Memory B cell (primary cell): ENCODE measurements at regions not wholly inside any gene's neighbourhood (a gene's known extent, or its start where the extent isn't known, plus 50 kb on each side); places are given as distances from the start of the nearest gene placed in this dataset.

ENCODE experiments used
- ATAC-seq: fragments of 150-1000 bp; cut with Tn5 transposase; 2 replicates; pipeline ENCODE4 v1.10.0; 2021; ENCODE audit warnings: low read depth, mild to moderate bottlenecking, moderate library complexity
- DNase-seq, 2 donors: peaks; one replicate each; pipeline ENCODE4 v3.0.0; 2022; ENCODE audit warnings: low spot score in 2 of 2
- H3K27ac Mint-ChIP-seq: one replicate; pipeline ENCODE4 v1.8.0; 2022; ENCODE audit warnings: mild to moderate bottlenecking, moderate library complexity, mixed read lengths
- H3K27me3 Mint-ChIP-seq: one replicate; pipeline ENCODE4 v1.8.0; 2022; ENCODE audit warnings: mixed read lengths
- H3K36me3 Mint-ChIP-seq: one replicate; pipeline ENCODE4 v1.8.0; 2022; ENCODE audit warnings: mild to moderate bottlenecking, mixed read lengths
- H3K4me1 Mint-ChIP-seq: one replicate; pipeline ENCODE4 v1.8.0; 2022; ENCODE audit warnings: mixed read lengths
- H3K4me3 Mint-ChIP-seq: one replicate; pipeline ENCODE4 v1.8.0; 2022; ENCODE audit warnings: mild to moderate bottlenecking, moderate library complexity, mixed read lengths
- H3K9me3 Mint-ChIP-seq: one replicate; pipeline ENCODE4 v1.8.0; 2022; ENCODE audit warnings: mixed read lengths

DNA sequence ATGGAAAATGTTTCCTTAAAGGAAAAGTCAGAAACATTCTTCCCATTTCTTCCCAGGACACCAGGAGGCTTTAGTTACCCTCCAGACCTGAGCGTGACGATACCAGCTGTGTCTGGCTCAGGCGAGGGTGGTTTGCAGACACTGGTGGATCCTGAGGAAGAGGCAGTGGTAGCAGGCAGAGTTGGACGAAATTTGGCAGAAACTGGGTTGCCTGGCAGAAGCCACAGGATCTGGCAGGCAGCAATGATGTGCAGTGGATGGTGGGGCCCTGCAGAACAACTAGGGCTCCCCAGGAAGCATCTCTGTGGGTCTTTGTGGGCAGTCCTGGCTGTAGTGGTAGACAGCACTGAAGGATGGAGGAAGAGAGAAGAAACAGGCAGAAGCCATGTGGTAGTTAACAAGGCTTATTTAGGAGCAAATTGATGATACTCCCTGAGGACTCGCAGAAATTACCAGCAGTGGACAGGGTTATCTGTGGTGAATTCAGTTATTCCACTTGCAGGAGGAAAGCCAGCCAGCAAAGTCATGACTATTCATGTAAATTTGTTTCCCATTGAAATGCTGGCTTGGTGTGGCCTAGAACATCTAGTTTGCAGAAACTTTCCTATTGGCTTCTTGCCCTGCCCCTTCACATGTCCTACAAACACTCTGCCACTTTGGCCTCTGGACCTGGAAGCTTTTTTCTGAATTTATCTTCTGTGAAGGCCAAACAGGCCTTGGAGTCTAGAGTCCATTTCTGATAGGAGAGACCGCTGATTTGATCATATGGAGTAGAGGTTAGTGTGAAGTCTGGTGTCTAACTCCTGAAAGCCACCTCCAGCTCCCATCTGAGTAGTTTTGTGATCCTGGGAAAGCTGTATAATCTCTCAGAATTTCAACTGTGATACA, 212.0 kb downstream of the DMRT2 start:
- Mint-ChIP-seq H3K9me3 (no peaks in the 10 kb centered on the region), H3K4me3 (no peak overlapping the region), H3K4me1 (no peaks in the 10 kb centered on the region), H3K27ac (no peak overlapping the region), H3K36me3 (no peaks in the 10 kb centered on the region), H3K27me3 (no peaks in the 10 kb centered on the region)
- no peak for DNase-seq
- no peak for ATAC-seq

DNA sequence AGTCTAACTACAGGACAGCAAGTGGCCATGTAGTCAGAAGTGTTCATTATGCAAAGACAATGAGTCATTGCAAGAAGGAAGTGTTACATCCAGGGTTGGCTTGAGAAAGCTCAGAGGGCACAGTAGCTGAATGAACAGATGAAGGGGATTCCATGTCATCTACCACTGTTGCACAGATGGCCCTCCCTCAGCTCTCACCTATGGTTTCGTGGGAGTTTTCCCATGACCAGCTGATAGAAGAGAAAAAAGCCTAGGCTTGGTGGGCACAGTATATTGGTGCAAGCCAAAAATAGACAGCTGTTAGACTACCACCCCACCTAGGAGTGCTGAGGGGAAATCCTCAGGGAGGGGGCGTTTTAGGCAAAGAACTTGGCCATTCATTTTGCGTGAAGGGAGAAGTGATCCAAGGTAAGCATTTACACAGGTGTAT, 217.0 kb downstream of the DMRT2 start:
- peaks cover 6% of the 10 kb centered on the region for H3K9me3 Mint-ChIP-seq
- no peak for DNase-seq
- no peaks in the 10 kb centered on the region for H3K27me3 Mint-ChIP-seq
- H3K27ac Mint-ChIP-seq = no peak overlapping the region
- H3K36me3 Mint-ChIP-seq = no peaks in the 10 kb centered on the region
- no peaks in the 10 kb centered on the region for H3K4me1 Mint-ChIP-seq
- ATAC-seq = no peak
- H3K4me3 Mint-ChIP-seq = no peak overlapping the region

DNA sequence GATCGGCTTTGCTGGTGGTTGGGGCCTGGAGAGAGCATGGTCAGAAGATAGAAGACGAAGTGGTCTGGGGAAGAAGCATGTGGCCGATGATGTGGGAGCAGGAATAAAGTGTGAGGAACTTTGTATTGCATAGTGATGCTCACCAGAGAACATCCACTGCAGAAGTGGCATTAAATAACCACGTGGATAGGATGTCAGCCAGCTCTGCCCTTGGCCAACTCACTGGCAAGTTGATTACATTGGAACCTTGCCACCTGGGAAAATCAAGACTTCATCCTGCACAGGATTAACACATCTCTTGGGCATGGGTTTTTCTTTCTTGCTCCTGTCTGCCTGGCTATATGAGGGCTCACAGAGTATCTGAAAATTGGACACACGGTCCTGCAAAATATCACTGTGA, 217.4 kb downstream of the DMRT2 start:
- Mint-ChIP-seq H3K9me3 (peaks cover 6% of the 10 kb centered on the region), H3K27ac (no peak overlapping the region), H3K4me1 (no peaks in the 10 kb centered on the region), H3K36me3 (no peaks in the 10 kb centered on the region), H3K27me3 (no peaks in the 10 kb centered on the region), H3K4me3 (no peak overlapping the region)
- DNase-seq = no peak
- no peak for ATAC-seq

DNA sequence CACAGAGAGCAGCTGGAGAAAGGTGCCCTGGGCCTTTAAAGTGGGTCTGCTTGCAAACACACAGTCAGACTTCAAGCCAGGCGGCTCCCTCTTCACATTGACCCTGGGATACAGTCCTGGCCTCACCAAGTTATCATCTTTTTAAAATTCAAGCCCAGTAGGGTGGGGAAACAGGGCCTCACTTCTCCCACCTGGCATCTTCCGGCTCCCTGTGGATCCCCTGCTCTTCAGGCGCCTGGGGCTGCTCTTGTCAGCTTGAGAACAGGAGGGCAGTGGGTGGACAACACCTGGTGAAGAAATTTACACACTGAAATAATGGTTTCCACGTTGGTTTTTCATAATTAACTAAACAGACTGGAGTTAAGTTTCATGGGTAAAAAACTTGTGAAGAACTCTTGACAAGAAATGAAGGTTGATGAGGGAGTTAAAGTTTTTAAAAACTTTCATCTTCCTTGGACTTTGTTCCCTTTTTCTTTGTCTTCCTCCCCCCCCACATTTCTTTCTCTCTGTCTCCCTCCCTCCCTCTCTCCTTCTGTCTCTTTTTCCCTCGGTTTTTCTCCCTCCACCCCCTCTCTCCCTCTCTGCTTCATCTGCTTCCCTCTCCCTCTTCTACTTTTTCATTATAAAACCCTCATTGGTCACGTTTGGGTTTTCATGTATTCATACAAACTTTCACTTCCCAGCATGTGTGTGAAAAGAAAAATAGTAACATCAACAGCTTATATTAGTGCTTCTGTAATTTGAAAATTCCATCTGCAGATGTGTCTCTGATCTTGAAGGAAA, 219.6 kb downstream of the DMRT2 start:
- DNase-seq (no peak), ATAC-seq (no peak)
- no peak overlapping the region for H3K4me3 Mint-ChIP-seq
- H3K9me3 Mint-ChIP-seq = peaks cover 6% of the 10 kb centered on the region
- H3K27ac Mint-ChIP-seq = no peak overlapping the region
- no peaks in the 10 kb centered on the region for H3K4me1 Mint-ChIP-seq
- no peaks in the 10 kb centered on the region for H3K36me3 Mint-ChIP-seq
- H3K27me3 Mint-ChIP-seq = no peaks in the 10 kb centered on the region

DNA sequence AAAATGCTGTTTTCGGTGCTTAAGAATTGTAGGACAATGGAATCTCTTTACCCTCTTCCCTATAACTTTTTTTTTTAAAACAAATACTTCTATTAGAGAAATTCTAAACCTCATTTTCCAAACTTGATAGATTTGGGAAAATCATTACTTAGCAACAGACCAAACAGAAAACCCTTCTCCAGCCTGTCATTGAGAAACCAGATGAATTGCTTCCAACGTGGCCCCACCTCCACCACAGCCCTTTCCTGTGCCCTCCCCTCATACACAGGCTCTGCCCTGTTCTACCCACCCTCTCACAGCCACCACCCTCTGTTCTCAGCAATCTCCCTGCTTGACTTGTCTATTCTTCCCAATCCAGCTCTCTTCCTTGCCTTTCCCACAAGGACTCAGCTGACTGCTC, 221.2 kb downstream of the DMRT2 start:
- ATAC-seq = no peak
- Mint-ChIP-seq H3K27ac (no peak overlapping the region), H3K27me3 (no peaks in the 10 kb centered on the region), H3K4me1 (no peaks in the 10 kb centered on the region), H3K4me3 (no peak overlapping the region), H3K36me3 (no peaks in the 10 kb centered on the region), H3K9me3 (peaks cover 6% of the 10 kb centered on the region)
- DNase-seq = no peak

DNA sequence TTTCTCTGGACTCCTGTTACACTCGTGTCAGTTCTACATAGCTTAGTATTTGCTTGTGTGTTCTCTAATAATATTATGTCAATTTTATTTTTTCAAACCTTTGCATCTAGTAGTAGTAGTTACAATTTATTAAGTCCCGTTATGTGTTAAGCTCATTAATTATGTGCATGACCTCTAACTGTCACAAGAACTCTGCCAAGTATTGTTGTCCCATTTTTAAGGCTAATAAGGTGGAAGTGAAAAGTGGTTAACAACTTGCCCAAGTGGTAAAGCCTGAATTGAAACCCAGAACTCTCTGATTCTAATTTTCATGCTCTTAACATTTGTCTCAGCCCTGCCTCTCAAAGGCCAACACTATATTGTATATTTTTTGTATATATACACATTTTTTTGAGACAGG, 221.6 kb downstream of the DMRT2 start:
- Mint-ChIP-seq H3K27ac (no peak overlapping the region), H3K36me3 (no peaks in the 10 kb centered on the region), H3K4me1 (no peaks in the 10 kb centered on the region), H3K27me3 (no peaks in the 10 kb centered on the region), H3K4me3 (no peak overlapping the region), H3K9me3 (peaks cover 7% of the 10 kb centered on the region)
- ATAC-seq = no peak
- DNase-seq = no peak

DNA sequence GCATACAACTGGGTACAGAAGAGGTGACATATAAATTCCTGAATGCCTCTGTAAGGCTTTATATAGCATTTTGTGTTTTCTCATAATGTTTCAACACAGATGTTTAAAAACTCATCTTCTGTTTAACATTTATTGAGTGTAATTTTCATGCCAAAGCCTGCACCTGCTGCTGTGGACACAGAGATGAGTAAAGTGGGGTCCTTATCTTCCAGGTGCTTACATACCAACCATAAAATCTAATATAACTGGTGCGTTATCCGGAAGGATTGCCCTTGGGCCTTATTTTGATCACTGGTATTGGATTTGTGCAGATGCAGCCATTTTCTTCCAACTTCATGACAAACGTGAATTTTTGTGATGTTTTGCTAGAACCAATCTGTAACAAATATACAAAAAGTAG, 222.3 kb downstream of the DMRT2 start:
- no peak for ATAC-seq
- Mint-ChIP-seq H3K27ac (no peak overlapping the region), H3K36me3 (no peaks in the 10 kb centered on the region), H3K27me3 (no peaks in the 10 kb centered on the region), H3K9me3 (peaks cover 7% of the 10 kb centered on the region), H3K4me3 (no peak overlapping the region), H3K4me1 (no peaks in the 10 kb centered on the region)
- no peak for DNase-seq

DNA sequence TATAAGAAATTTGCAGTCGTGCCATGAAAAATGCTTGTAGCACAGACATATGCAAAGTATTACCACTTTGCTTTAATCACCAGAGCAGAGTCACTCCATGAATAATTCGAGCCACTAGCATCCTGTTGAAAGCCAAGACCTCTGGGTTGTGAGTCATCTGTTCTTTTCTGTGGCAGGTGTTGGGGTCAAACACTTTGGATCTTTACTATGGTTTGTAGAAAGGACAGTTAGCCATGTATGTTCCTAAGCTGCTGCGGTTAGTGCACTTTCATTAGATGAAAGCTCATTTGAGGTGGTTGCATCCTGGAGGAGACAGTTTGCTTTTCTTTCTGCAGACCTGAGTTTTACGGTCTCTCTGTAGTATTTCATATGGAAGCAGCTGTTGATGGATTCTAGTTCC, 223.7 kb downstream of the DMRT2 start:
- ATAC-seq = no peak
- H3K27ac Mint-ChIP-seq = no peak overlapping the region

DNA sequence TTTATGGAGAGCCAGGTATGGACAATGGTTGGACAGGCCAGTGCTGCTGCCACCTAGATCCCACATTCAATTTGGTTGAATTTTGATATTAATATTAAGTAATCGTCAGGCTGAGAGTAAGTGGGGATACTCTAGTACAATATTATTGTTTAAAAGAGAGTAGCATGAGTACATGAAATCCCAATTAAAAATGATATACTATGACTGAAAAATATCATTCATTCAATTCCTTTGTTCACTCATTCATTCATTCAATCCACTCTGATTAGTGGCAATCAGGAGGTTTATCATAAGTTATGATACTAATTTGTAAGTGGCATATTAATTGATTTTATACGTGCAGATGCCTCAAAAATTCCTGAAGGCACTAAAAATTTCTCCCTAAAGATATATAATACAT, 224.2 kb downstream of the DMRT2 start:
- peaks cover 7% of the 10 kb centered on the region for H3K9me3 Mint-ChIP-seq
- H3K27me3 Mint-ChIP-seq = no peaks in the 10 kb centered on the region
- ATAC-seq = no peak
- DNase-seq = no peak
- no peak overlapping the region for H3K27ac Mint-ChIP-seq
- no peaks in the 10 kb centered on the region for H3K36me3 Mint-ChIP-seq
- no peak overlapping the region for H3K4me3 Mint-ChIP-seq
- H3K4me1 Mint-ChIP-seq = no peaks in the 10 kb centered on the region

More for the DNA sequence above, 223.7 kb downstream of the DMRT2 start:
- H3K36me3 Mint-ChIP-seq = no peaks in the 10 kb centered on the region
- H3K27me3 Mint-ChIP-seq = no peaks in the 10 kb centered on the region
- H3K4me3 Mint-ChIP-seq = no peak overlapping the region
- no peaks in the 10 kb centered on the region for H3K4me1 Mint-ChIP-seq
- H3K9me3 Mint-ChIP-seq = peaks cover 7% of the 10 kb centered on the region
- no peak for DNase-seq

DNA sequence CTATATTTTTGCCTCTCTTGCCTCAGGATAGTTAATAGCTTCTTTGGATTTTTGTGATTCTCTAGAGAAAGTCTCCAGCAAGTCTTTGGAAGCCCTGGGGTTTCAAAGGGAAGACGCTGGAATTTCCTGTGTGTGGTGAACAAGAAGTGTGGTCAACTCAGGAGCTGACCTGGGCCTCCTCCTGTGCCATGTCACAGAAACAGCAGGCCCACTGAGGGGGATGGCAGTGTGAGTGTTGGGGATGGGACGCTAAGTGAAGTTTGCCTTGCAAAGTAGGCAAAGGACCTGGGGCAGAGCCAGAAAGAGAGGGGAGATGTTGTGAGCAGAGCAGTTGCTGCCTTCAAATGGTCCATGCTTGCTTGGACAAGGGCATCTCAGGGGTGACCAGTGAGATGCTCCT, 226.3 kb downstream of the DMRT2 start:
- no peak overlapping the region for H3K27ac Mint-ChIP-seq
- DNase-seq (no peak), ATAC-seq (no peak)
- H3K4me1 Mint-ChIP-seq = no peaks in the 10 kb centered on the region
- no peaks in the 10 kb centered on the region for H3K36me3 Mint-ChIP-seq
- H3K4me3 Mint-ChIP-seq = no peak overlapping the region
- H3K27me3 Mint-ChIP-seq = no peaks in the 10 kb centered on the region
- H3K9me3 Mint-ChIP-seq = peaks cover 4% of the 10 kb centered on the region

DNA sequence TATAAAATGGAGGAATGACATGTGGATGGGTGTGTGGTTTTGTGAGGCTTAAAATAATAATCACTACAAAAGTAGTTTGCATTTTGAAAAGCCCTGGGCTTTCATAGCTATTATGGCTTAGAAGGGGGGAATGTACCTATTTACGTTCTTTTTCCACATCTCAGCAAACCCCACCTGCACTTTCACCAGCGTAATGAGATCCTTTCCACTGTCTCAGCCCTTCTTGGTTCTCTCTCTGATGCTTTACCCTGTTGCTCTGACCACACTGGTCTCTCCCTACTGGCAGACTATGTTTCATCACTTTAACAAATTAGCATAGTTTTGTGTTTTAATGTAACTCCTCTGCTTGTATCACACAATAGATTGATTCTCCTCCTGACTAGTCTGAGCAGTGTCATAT, 234.6 kb downstream of the DMRT2 start:
- ATAC-seq (no peak), DNase-seq (no peak)
- Mint-ChIP-seq H3K4me1 (no peaks in the 10 kb centered on the region), H3K27me3 (peaks cover 4% of the 10 kb centered on the region), H3K9me3 (peaks cover 4% of the 10 kb centered on the region), H3K27ac (no peak overlapping the region), H3K36me3 (no peaks in the 10 kb centered on the region), H3K4me3 (no peak overlapping the region)

DNA sequence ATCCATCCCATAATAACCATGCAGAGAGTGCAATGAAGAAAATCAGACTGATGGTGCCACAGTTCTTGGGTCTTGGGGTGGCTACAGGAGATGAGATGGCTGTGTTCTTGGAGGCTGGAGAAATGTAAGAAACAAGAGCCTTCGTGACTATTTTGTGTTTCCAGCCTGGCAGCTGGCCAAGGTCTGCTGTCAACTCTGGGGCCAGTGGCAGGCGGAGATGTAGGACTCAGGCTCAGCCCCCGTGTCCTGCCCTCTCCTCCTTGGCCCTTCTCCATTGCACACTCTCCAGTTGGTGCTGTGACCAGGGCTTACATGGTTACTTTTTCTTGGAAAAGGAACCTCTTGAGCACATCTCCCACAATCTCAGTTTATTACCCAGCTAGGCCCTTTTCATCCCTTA, 235.4 kb downstream of the DMRT2 start:
- Mint-ChIP-seq H3K36me3 (no peaks in the 10 kb centered on the region), H3K4me1 (no peaks in the 10 kb centered on the region), H3K4me3 (no peak overlapping the region), H3K27me3 (peaks cover 4% of the 10 kb centered on the region), H3K27ac (no peak overlapping the region), H3K9me3 (peaks cover 4% of the 10 kb centered on the region)
- DNase-seq (no peak), ATAC-seq (no peak)

DNA sequence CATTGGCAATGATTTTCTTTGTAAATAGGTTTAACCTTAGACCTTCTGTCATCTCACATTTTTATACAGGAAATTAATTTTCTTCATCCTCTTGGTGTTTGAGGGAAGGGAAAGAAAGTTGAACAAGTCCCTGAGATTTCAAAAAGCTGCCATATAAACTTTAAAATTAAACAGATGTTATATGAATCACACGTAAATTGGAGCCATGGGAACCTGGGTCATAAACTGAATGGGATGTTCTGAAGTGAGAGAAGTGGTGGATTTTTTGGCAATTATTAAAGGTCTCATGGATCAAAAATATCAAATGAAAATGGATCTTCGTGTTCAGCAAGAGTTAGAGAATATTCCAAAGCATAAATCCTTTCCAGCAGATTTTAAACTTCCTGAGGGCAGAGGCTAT, 242.2 kb downstream of the DMRT2 start:
- H3K4me3 Mint-ChIP-seq = no peak overlapping the region
- ATAC-seq (no peak), DNase-seq (no peak)
- no peaks in the 10 kb centered on the region for H3K9me3 Mint-ChIP-seq
- no peaks in the 10 kb centered on the region for H3K4me1 Mint-ChIP-seq
- H3K36me3 Mint-ChIP-seq = no peaks in the 10 kb centered on the region
- peaks cover 2% of the 10 kb centered on the region for H3K27me3 Mint-ChIP-seq
- H3K27ac Mint-ChIP-seq = no peak overlapping the region

DNA sequence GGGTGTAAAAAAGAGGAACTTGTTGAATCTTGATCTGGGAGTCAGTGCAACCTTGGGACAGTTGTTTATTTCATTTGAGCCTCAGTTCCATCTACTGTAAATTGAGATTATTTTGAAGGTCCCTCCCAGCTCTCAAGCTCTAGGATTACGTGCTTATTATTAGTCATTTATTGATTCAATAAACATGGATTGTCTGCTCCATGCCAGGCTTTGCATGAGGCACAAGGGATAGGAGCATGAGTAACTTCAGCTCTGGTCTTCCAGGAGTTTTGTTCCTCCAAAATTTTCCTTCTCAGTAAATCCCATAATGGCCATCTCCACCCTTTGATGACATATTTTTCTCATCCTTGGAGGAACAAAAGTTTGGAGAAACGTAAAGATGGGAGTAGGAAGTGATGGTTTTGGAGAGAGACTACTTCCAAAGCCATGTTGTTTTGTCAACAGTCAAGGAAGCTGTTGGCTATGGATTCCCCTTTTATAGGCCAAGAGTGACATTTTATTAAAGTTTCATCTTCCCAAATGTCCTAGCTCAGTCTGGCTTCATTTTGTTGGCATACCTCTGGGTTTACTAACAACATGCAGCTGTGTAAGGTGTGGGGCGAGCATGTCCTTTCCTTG, 244.6 kb downstream of the DMRT2 start:
- DNase-seq (no peak), ATAC-seq (no peak)
- no peaks in the 10 kb centered on the region for H3K36me3 Mint-ChIP-seq
- no peaks in the 10 kb centered on the region for H3K4me1 Mint-ChIP-seq
- H3K27ac Mint-ChIP-seq = no peak overlapping the region
- peaks cover 2% of the 10 kb centered on the region for H3K27me3 Mint-ChIP-seq
- H3K9me3 Mint-ChIP-seq = no peaks in the 10 kb centered on the region
- H3K4me3 Mint-ChIP-seq = no peak overlapping the region
